IMR-90 (cell line): ENCODE measurements at regions not wholly inside any gene's neighbourhood (a gene's known extent, or its start where the extent isn't known, plus 50 kb on each side); places are given as distances from the start of the nearest gene placed in this dataset.

Experiments
- BHLHE40 ChIP-seq: fragments of 150-350 bp; IDR thresholded peaks from 2 replicates; pipeline ENCODE4 v1.6.1; 2016; ENCODE audit warnings: mild to moderate bottlenecking, low read depth, low read length
- CEBPB ChIP-seq: IDR thresholded peaks from 2 replicates; pipeline ENCODE4 v1.6.1; 2012; ENCODE audit warnings: low read depth, low read length, improper control_type of control experiment
- CHD1 ChIP-seq: IDR thresholded peaks from 2 replicates; pipeline ENCODE4 v1.6.1; 2012; ENCODE audit warnings: low read depth, low read length, improper control_type of control experiment
- CTCF ChIP-seq: conservative IDR thresholded peaks from 2 replicates; pipeline ENCODE4 v1.5.1; 2012; ENCODE audit warnings: mild to moderate bottlenecking, low read depth, low read length, improper control_type of control experiment
- ELK1 ChIP-seq: fragments of 150-350 bp; IDR thresholded peaks from 2 replicates; pipeline ENCODE4 v1.6.1; 2016; ENCODE audit warnings: low read depth, mild to moderate bottlenecking, low read length, moderate library complexity, borderline replicate concordance
- MAFK ChIP-seq: IDR thresholded peaks from 2 replicates; pipeline ENCODE4 v1.6.1; 2012; ENCODE audit warnings: low read depth, low read length, improper control_type of control experiment
- MAZ ChIP-seq: IDR thresholded peaks from 2 replicates; pipeline ENCODE4 v1.6.1; 2012; ENCODE audit warnings: low read depth, mild to moderate bottlenecking, low read length, improper control_type of control experiment, moderate library complexity, borderline replicate concordance
- MXI1 ChIP-seq: IDR thresholded peaks from 2 replicates; pipeline ENCODE4 v1.6.1; 2012; ENCODE audit warnings: low read depth, mild to moderate bottlenecking, low read length, moderate library complexity, borderline replicate concordance
- POLR2A ChIP-seq: IDR thresholded peaks from 2 replicates; pipeline ENCODE4 v1.6.1; 2012; ENCODE audit warnings: mild to moderate bottlenecking, low read depth, low read length
- RAD21 ChIP-seq: IDR thresholded peaks from 2 replicates; pipeline ENCODE4 v1.6.1; 2012; ENCODE audit warnings: low read length, improper control_type of control experiment
- RFX5 ChIP-seq: IDR thresholded peaks from 2 replicates; pipeline ENCODE4 v1.8.0; 2012; ENCODE audit warnings: low read depth, mild to moderate bottlenecking, low read length, moderate library complexity

GRCh38 chr10:78747401-78748234 is 321.1 kb upstream of the ZMIZ1 start:
- TF ChIP-seq CTCF (no peak), BHLHE40 (no peak), MAFK (no peak), MXI1 (no peak), ELK1 (no peak), POLR2A (no peak), RAD21 (no peak), CEBPB (no peak), MAZ (no peak), RFX5 (no peak), CHD1 (no peak)
